IMR-90 (cell line): ENCODE measurements at regions not wholly inside any gene's neighbourhood (a gene's known extent, or its start where the extent isn't known, plus 50 kb on each side); places are given as distances from the start of the nearest gene placed in this dataset.

Experiments
- ATAC-seq: fragments of 200-7000 bp; cut with Tn5 transposase; 2 replicates; pipeline ENCODE4 v1.9.1; 2020; ENCODE audit warnings: low read depth, mild to moderate bottlenecking, moderate library complexity
- BruUV-seq: library from RNA; stranded (reverse); fragments of 400-500 nt; replicated peaks from 2 replicates; lab custom pipeline; 2021; lab: Mats Ljungman, UMichigan
- CTCF ChIA-PET: fragments of 300-600 bp; formaldehyde crosslinking; extraction: SDS; loops from one replicate; lab custom pipeline; 2021; ENCODE audit warnings: antibody characterized with exemption; lab: Yijun Ruan, JAX
- POLR2A ChIA-PET: fragments of 300-600 bp; sonication (Branson Sonifier 250); formaldehyde crosslinking; loops from one replicate; lab custom pipeline; 2022; ENCODE audit warnings: antibody characterized with exemption; ENCODE audit not compliant: unreplicated experiment; lab: Charles Lee
- DNase-seq: peaks from one replicate; pipeline ENCODE4 v3.0.0; 2013
- H2AFZ ChIP-seq: replicated peaks from 2 replicates; pipeline ENCODE3; 2013; ENCODE audit warnings: low read length, mild to moderate bottlenecking; ENCODE audit not compliant: poor library complexity
- H2AK5ac ChIP-seq: 2 replicates; pipeline ENCODE4 v1.6.1; 2013; ENCODE audit warnings: low read depth, low read length, inconsistent platforms
- H2AK9ac ChIP-seq: replicated peaks from 2 replicates; pipeline ENCODE3; 2013; ENCODE audit warnings: mild to moderate bottlenecking, low read depth, low read length, moderate library complexity; ENCODE audit not compliant: poor library complexity
- H2BK120ac ChIP-seq: 2 replicates; pipeline ENCODE4 v1.6.1; 2013; ENCODE audit warnings: low read depth, low read length, inconsistent platforms
- H2BK15ac ChIP-seq: 3 replicates; pipeline ENCODE4 v1.6.1; 2013; ENCODE audit warnings: low read depth, low read length, inconsistent platforms
- H2BK20ac ChIP-seq: 2 replicates; pipeline ENCODE4 v1.6.1; 2013; ENCODE audit warnings: low read depth, mild to moderate bottlenecking, inconsistent platforms, low read length, moderate library complexity
- H2BK5ac ChIP-seq: 2 replicates; pipeline ENCODE4 v1.6.1; 2013; ENCODE audit warnings: mild to moderate bottlenecking, low read depth, low read length, inconsistent platforms; ENCODE audit not compliant: poor library complexity, severe bottlenecking
- H3K14ac ChIP-seq: replicated peaks from 2 replicates; pipeline ENCODE4 v1.6.1; 2013; ENCODE audit warnings: low read depth, low read length, inconsistent platforms
- H3K18ac ChIP-seq: 2 replicates; pipeline ENCODE4 v1.6.1; 2013; ENCODE audit warnings: low read depth, low read length, control low read depth
- H3K23ac ChIP-seq: 2 replicates; pipeline ENCODE4 v1.6.1; 2013; ENCODE audit warnings: low read depth, low read length, inconsistent platforms
- H3K27ac ChIP-seq: 2 replicates; pipeline ENCODE4 v1.5.1; 2013; ENCODE audit warnings: mild to moderate bottlenecking, control low read depth, low read length; ENCODE audit not compliant: insufficient read depth
- H3K27me3 ChIP-seq: 2 replicates; pipeline ENCODE4 v1.6.1; 2013; ENCODE audit warnings: low read length; ENCODE audit not compliant: control insufficient read depth, insufficient read depth
- H3K36me3 ChIP-seq: 2 replicates; pipeline ENCODE4 v1.6.1; 2013; ENCODE audit warnings: low read length, mixed read lengths; ENCODE audit not compliant: control insufficient read depth, insufficient read depth
- H3K4ac ChIP-seq: 2 replicates; pipeline ENCODE4 v1.6.1; 2013; ENCODE audit warnings: low read depth, low read length, inconsistent platforms
- H3K4me1 ChIP-seq: 2 replicates; pipeline ENCODE4 v1.6.1; 2013; ENCODE audit warnings: low read length, mixed read lengths; ENCODE audit not compliant: control insufficient read depth, insufficient read depth
- H3K4me2 ChIP-seq: 2 replicates; pipeline ENCODE4 v1.6.1; 2013; ENCODE audit warnings: low read depth, mild to moderate bottlenecking, control low read depth, low read length, moderate library complexity
- H3K4me3 ChIP-seq: 2 replicates; pipeline ENCODE4 v1.5.1; 2013; ENCODE audit warnings: low read depth, mild to moderate bottlenecking, control low read depth, low read length, moderate library complexity; ENCODE audit not compliant: insufficient read depth
- H3K56ac ChIP-seq: 2 replicates; pipeline ENCODE4 v1.6.1; 2013; ENCODE audit warnings: low read length, inconsistent platforms; ENCODE audit not compliant: insufficient read depth; ENCODE audit errors: extremely low read depth
- H3K79me1 ChIP-seq, 2 experiments: 2 replicates each; pipeline ENCODE4 v1.6.1; 2013; ENCODE audit warnings: low read length in 2 of 2, inconsistent platforms in 1 of 2, low read depth in 1 of 2
- H3K9ac ChIP-seq: 2 replicates; pipeline ENCODE4 v1.6.1; 2013; ENCODE audit warnings: low read depth, low read length, control low read depth
- H3K9me1 ChIP-seq: 2 replicates; pipeline ENCODE4 v1.6.1; 2013; ENCODE audit warnings: low read length, inconsistent platforms; ENCODE audit not compliant: insufficient read depth
- H3K9me3 ChIP-seq: 2 replicates; pipeline ENCODE4 v1.6.1; 2013; ENCODE audit warnings: low read length; ENCODE audit not compliant: control insufficient read depth, insufficient read depth
- H4K20me1 ChIP-seq: 2 replicates; pipeline ENCODE4 v1.6.1; 2013; ENCODE audit warnings: low read length, inconsistent platforms; ENCODE audit not compliant: insufficient read depth
- H4K5ac ChIP-seq: 2 replicates; pipeline ENCODE4 v1.6.1; 2013; ENCODE audit warnings: mild to moderate bottlenecking, low read depth, low read length, control low read depth
- H4K8ac ChIP-seq, 2 experiments: 2 replicates each; pipeline ENCODE4 v1.6.1; 2013; ENCODE audit warnings: low read depth in 2 of 2, low read length in 2 of 2, control low read depth in 1 of 2, inconsistent platforms in 1 of 2
- H4K91ac ChIP-seq: 2 replicates; pipeline ENCODE4 v1.6.1; 2013; ENCODE audit warnings: low read depth, low read length, inconsistent platforms; ENCODE audit not compliant: insufficient read depth
- CHD1 ChIP-seq: IDR thresholded peaks from 2 replicates; pipeline ENCODE4 v1.6.1; 2012; ENCODE audit warnings: low read depth, low read length, improper control_type of control experiment
- MXI1 ChIP-seq: IDR thresholded peaks from 2 replicates; pipeline ENCODE4 v1.6.1; 2012; ENCODE audit warnings: low read depth, mild to moderate bottlenecking, low read length, moderate library complexity, borderline replicate concordance
- WGBS, 2 experiments: methylation state at CpG; one replicate each; pipeline versions ENCODE4 v1.1.5 to v1.1.7; 2013; ENCODE audit warnings: missing lambda C conversion rate in 2 of 2; ENCODE audit not compliant: insufficient read length in 1 of 2; ENCODE audit errors: extremely low coverage in 2 of 2; 5-methylcytosine and 5-hydroxymethylcytosine counted together
- dilution Hi-C: fragments of 300-500 bp; cut with HindIII; formaldehyde crosslinking; loops from one replicate; pipeline ENCODE4 v1.14.3; 2018; ENCODE audit warnings: low sequenced_read_pairs; ENCODE audit not compliant: unreplicated experiment
- in situ Hi-C: fragments of 300-500 bp; cut with MboI; formaldehyde crosslinking; loops from 3 replicates; pipeline ENCODE4 v1.14.3; 2019; ENCODE audit warnings: low sequenced_read_pairs, inconsistent platforms, mixed read lengths
- intact Hi-C: fragments of 100-400 bp; cut with micrococcal nuclease; formaldehyde crosslinking; loops from 2 replicates; pipeline ENCODE4 v1.10.0; 2022

- H3K9me3 ChIP-seq: peaks cover 11% of the 10 kb centered on the region
- ChIA-PET CTCF (no interaction called here), POLR2A (no interaction called here)
- no peaks in the 10 kb centered on the region for H3K4me1 ChIP-seq
- no peak overlapping the region for H4K91ac ChIP-seq
- H3K23ac ChIP-seq: no peak overlapping the region
- H2AFZ ChIP-seq: no peak overlapping the region
- intact Hi-C loops: no loop called here
- no peak overlapping the region for H2BK20ac ChIP-seq
- no peak overlapping the region for H2AK5ac ChIP-seq
- no peaks in the 10 kb centered on the region for H3K79me1 ChIP-seq
- no peak overlapping the region for H3K56ac ChIP-seq
- WGBS, 2 experiments: 17% methylated on average over 1 of the region's 5 CpGs; no CpG with 5 or more reads in 1 of the 2 experiments
- no peak overlapping the region for H2BK15ac ChIP-seq
- H3K27ac ChIP-seq: no peak overlapping the region
- H3K4me3 ChIP-seq: no peak overlapping the region
- H2BK5ac ChIP-seq: no peak overlapping the region
- no peak overlapping the region for H3K4ac ChIP-seq
- no peak overlapping the region for H3K4me2 ChIP-seq
- DNase-seq: no peak
- no peak overlapping the region for H3K18ac ChIP-seq
- no peaks in the 10 kb centered on the region for H4K20me1 ChIP-seq
- H3K9ac ChIP-seq: no peak overlapping the region
- no peaks in the 10 kb centered on the region for H3K9me1 ChIP-seq
- no peak overlapping the region for H4K5ac ChIP-seq
- no peak for TF ChIP-seq CHD1
- TF ChIP-seq MXI1: no peak
- no peak overlapping the region for H3K14ac ChIP-seq
- no peak overlapping the region for H2AK9ac ChIP-seq
- ATAC-seq: no peak
- H3K36me3 ChIP-seq: no peaks in the 10 kb centered on the region
- H3K27me3 ChIP-seq: no peaks in the 10 kb centered on the region
- in situ Hi-C loops: no loop called here
- dilution Hi-C loops: no loop called here
- no TSS peak for BruUV-seq
- no peak overlapping the region for H2BK120ac ChIP-seq
- H4K8ac ChIP-seq: no peak overlapping the region
Observed at GRCh38 chr12:127722611-127723010, 544.4 kb upstream of the TMEM132C start.
